ENCODE measurements at regions not wholly inside any gene's neighbourhood (a gene's known extent, or its start where the extent isn't known, plus 50 kb on each side); places are given as distances from the start of the nearest gene placed in this dataset.

GRCh38 chr2:65622951-65623535 is 190.6 kb upstream of the SPRED2 start:
- H3F3A ChIP-seq (ENCODE audit: insufficient read depth), result no peaks in the 10 kb centered on the region
- no peak overlapping the region for H3K27ac ChIP-seq (ENCODE audit: low read depth, low read length)
- no peaks in the 10 kb centered on the region for H3K36me3 ChIP-seq (ENCODE audit: low read length)
- no peak overlapping the region for H3K9ac ChIP-seq (ENCODE audit: low read length)
- H3K79me2 ChIP-seq (ENCODE audit: insufficient read depth, low read length), result no peaks in the 10 kb centered on the region
- no peaks in the 10 kb centered on the region for H3K27me3 ChIP-seq (ENCODE audit: low read length)
- TF ChIP-seq, protein P1, sequence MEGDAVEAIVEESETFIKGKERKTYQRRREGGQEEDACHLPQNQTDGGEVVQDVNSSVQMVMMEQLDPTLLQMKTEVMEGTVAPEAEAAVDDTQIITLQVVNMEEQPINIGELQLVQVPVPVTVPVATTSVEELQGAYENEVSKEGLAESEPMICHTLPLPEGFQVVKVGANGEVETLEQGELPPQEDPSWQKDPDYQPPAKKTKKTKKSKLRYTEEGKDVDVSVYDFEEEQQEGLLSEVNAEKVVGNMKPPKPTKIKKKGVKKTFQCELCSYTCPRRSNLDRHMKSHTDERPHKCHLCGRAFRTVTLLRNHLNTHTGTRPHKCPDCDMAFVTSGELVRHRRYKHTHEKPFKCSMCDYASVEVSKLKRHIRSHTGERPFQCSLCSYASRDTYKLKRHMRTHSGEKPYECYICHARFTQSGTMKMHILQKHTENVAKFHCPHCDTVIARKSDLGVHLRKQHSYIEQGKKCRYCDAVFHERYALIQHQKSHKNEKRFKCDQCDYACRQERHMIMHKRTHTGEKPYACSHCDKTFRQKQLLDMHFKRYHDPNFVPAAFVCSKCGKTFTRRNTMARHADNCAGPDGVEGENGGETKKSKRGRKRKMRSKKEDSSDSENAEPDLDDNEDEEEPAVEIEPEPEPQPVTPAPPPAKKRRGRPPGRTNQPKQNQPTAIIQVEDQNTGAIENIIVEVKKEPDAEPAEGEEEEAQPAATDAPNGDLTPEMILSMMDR (IDR thresholded peaks at IDR 0.05; ENCODE audit: insufficient read depth, low read length, poor library complexity, severe bottlenecking), result no peak
- no peak for TF ChIP-seq EZH2phosphoT487 (conservative IDR thresholded peaks at IDR 0.05; ENCODE audit: low read length)
- no peaks in the 10 kb centered on the region for H3K9me3 ChIP-seq (ENCODE audit: insufficient read depth, low read length)
- H3K4me3 ChIP-seq (ENCODE audit: insufficient read depth, low read length, poor library complexity, severe bottlenecking), result no peak overlapping the region
- no peak overlapping the region for H2AFZ ChIP-seq (ENCODE audit: low read depth, low read length, severe bottlenecking)
- no peaks in the 10 kb centered on the region for H4K20me1 ChIP-seq (ENCODE audit: low read depth, low read length)
- H3K9me2 ChIP-seq (replicated peaks; ENCODE audit: insufficient read depth, low read length), result no peaks in the 10 kb centered on the region
- H3K4me2 ChIP-seq (ENCODE audit: low read depth, low read length, poor library complexity, severe bottlenecking), result no peak overlapping the region

DNA sequence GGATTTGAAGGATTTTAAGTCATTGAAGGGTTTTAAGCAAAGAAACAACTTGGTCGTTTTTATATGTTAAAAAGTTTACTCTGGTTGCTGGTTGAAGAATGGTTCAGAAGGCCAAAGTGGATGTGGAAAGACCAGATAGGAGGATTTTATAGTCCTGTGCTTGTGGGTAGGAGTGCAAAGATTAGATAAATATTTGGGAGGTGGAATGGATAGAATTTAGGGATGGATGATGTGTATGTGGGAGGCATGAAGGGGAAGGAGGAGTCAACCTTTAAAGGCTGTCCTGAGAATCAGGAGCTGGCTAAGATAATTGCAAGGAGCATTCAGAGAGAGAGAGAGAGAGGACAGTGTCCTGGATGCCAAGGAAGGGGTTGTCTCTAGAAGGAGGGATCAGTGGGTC is 190.1 kb upstream of the SPRED2 start:
- no peak overlapping the region for H2AFZ ChIP-seq (ENCODE audit: low read depth, low read length, severe bottlenecking)
- H4K20me1 ChIP-seq (ENCODE audit: low read depth, low read length), result no peaks in the 10 kb centered on the region
- no peak overlapping the region for H3K27ac ChIP-seq (ENCODE audit: low read depth, low read length)
- H3K9ac ChIP-seq (ENCODE audit: low read length), result no peak overlapping the region
- H3K36me3 ChIP-seq (ENCODE audit: low read length), result no peaks in the 10 kb centered on the region
- no peaks in the 10 kb centered on the region for H3K9me3 ChIP-seq (ENCODE audit: insufficient read depth, low read length)
- no peaks in the 10 kb centered on the region for H3K9me2 ChIP-seq (replicated peaks; ENCODE audit: insufficient read depth, low read length)
- no peak overlapping the region for H3K4me3 ChIP-seq (ENCODE audit: insufficient read depth, low read length, poor library complexity, severe bottlenecking)
- H3F3A ChIP-seq (ENCODE audit: insufficient read depth), result no peaks in the 10 kb centered on the region
- no peak for TF ChIP-seq EZH2phosphoT487 (conservative IDR thresholded peaks at IDR 0.05; ENCODE audit: low read length)
- TF ChIP-seq, protein P1 (IDR thresholded peaks at IDR 0.05; ENCODE audit: insufficient read depth, low read length, poor library complexity, severe bottlenecking), result no peak
- no peaks in the 10 kb centered on the region for H3K79me2 ChIP-seq (ENCODE audit: insufficient read depth, low read length)
- no peak overlapping the region for H3K4me2 ChIP-seq (ENCODE audit: low read depth, low read length, poor library complexity, severe bottlenecking)
- H3K27me3 ChIP-seq (ENCODE audit: low read length), result no peaks in the 10 kb centered on the region

DNA sequence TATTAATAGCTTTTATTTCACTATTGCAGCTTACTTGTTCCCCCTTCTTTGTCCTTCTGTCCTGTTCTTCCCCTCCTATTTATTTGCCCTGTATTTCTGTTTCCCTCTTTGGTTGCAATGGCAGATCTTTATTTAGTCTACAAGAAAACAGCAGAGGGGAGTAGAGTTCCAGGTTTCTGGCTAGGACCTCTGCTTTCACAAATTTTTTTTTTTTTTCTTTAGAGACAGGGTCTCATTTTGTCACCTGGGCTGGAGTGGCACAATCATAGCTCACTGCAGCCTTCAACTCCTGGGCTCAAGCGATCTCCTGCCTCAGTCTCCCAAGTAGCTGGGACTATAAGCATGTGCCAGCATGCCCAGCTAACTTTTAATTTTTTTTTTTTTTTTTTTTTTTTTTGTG is 188.1 kb upstream of the SPRED2 start:
- Histone ChIP-seq H3K27me3 (ENCODE audit: low read length) (no peaks in the 10 kb centered on the region), H3K36me3 (ENCODE audit: low read length) (no peaks in the 10 kb centered on the region), H3K79me2 (ENCODE audit: insufficient read depth, low read length) (no peaks in the 10 kb centered on the region), H3K9me2 (replicated peaks; ENCODE audit: insufficient read depth, low read length) (no peaks in the 10 kb centered on the region), H3K9me3 (ENCODE audit: insufficient read depth, low read length) (no peaks in the 10 kb centered on the region), H2AFZ (ENCODE audit: low read depth, low read length, severe bottlenecking) (no peak overlapping the region), H3K27ac (ENCODE audit: low read depth, low read length) (no peak overlapping the region), H4K20me1 (ENCODE audit: low read depth, low read length) (no peaks in the 10 kb centered on the region), H3K4me3 (ENCODE audit: insufficient read depth, low read length, poor library complexity, severe bottlenecking) (no peak overlapping the region), H3K4me2 (ENCODE audit: low read depth, low read length, poor library complexity, severe bottlenecking) (no peak overlapping the region), H3K9ac (ENCODE audit: low read length) (no peak overlapping the region), H3F3A (ENCODE audit: insufficient read depth) (no peaks in the 10 kb centered on the region)
- TF ChIP-seq, protein P1 (IDR thresholded peaks at IDR 0.05; ENCODE audit: insufficient read depth, low read length, poor library complexity, severe bottlenecking), result no peak
- no peak for TF ChIP-seq EZH2phosphoT487 (conservative IDR thresholded peaks at IDR 0.05; ENCODE audit: low read length)
